Ecto neural progenitor cell (in vitro differentiated cells): ENCODE measurements at regions not wholly inside any gene's neighbourhood (a gene's known extent, or its start where the extent isn't known, plus 50 kb on each side); places are given as distances from the start of the nearest gene placed in this dataset.
"Not testable (repeated sequence)": the region's sequence is repeated elsewhere in the genome, so short reads cannot be mapped to it uniquely, and the experiment has no call there.

ENCODE experiments used
- DNase-seq: peaks from one replicate; pipeline ENCODE4 v3.0.0-alpha.2; 2018; ENCODE audit warnings: low spot score

- DNase-seq, result not testable (repeated sequence)
Measured at GRCh38 chr6:85356743-85357142, 93.1 kb upstream of the NT5E start.

GRCh38 chr6:85355816-85356215 lies 94.1 kb upstream of the NT5E start:
- DNase-seq, result no peak

- DNase-seq, result peak; percentile 84
Measured at GRCh38 chr6:85354761-85355618, 94.9 kb upstream of the NT5E start.

GRCh38 chr6:85353012-85353411 lies 96.9 kb upstream of the NT5E start:
- no peak for DNase-seq

GRCh38 chr6:85348643-85349042 lies 101.2 kb upstream of the NT5E start:
- DNase-seq, result no peak

- DNase-seq, result no peak
Measured at GRCh38 chr6:85347812-85348211, 102.1 kb upstream of the NT5E start.

- no peak for DNase-seq
Measured at GRCh38 chr6:85346196-85346595, 103.7 kb upstream of the NT5E start.

GRCh38 chr6:85344996-85345395 lies 104.9 kb upstream of the NT5E start:
- DNase-seq, result no peak

- no peak for DNase-seq
Measured at GRCh38 chr6:85343428-85343827, 106.5 kb upstream of the NT5E start.

- DNase-seq, result no peak
Measured at GRCh38 chr6:85329196-85329595, 120.7 kb upstream of the NT5E start.

GRCh38 chr6:85325811-85326210 lies 124.1 kb upstream of the NT5E start:
- DNase-seq, result not testable (repeated sequence)

- peak; percentile 85 for DNase-seq
Measured at GRCh38 chr6:85323435-85324040, 126.3 kb upstream of the NT5E start.

- DNase-seq, result no peak
Measured at GRCh38 chr6:85322446-85323105, 127.3 kb upstream of the NT5E start.

GRCh38 chr6:85321906-85322305 lies 128.0 kb upstream of the NT5E start:
- no peak for DNase-seq

- no peak for DNase-seq
Measured at GRCh38 chr6:85314586-85314985, 135.3 kb upstream of the NT5E start.

GRCh38 chr6:85300581-85300980 lies 149.3 kb upstream of the NT5E start:
- no peak for DNase-seq

GRCh38 chr6:85298553-85298952 lies 151.3 kb upstream of the NT5E start:
- DNase-seq, result no peak

- DNase-seq, result no peak
Measured at GRCh38 chr6:85291326-85291725, 158.6 kb upstream of the NT5E start.

- no peak for DNase-seq
Measured at GRCh38 chr6:85287654-85288053, 162.2 kb upstream of the NT5E start.

- no peak for DNase-seq
Measured at GRCh38 chr6:85287158-85287557, 162.7 kb upstream of the NT5E start.

- not testable (repeated sequence) for DNase-seq
Measured at GRCh38 chr6:85286507-85286906, 163.4 kb upstream of the NT5E start.

- DNase-seq, result no peak
Measured at GRCh38 chr6:85285934-85286333, 163.9 kb upstream of the NT5E start.

GRCh38 chr6:85285114-85285513 lies 164.8 kb upstream of the NT5E start:
- DNase-seq, result no peak
